Liver (tissue), 8 donors: ENCODE measurements at regions not wholly inside any gene's neighbourhood (a gene's known extent, or its start where the extent isn't known, plus 50 kb on each side); places are given as distances from the start of the nearest gene placed in this dataset.

Experiments
- DNase-seq: peaks from one replicate; pipeline ENCODE4 v3.0.0-alpha.2; 2017; ENCODE audit warnings: low spot score
- H3K27ac ChIP-seq, 2 donors: one replicate each; pipeline ENCODE4 v1.7.0; 2013; ENCODE audit warnings: inconsistent platforms in 2 of 2, low read length in 2 of 2, control low read depth in 1 of 2, low read depth in 1 of 2, mild to moderate bottlenecking in 1 of 2
- H3K27me3 ChIP-seq, 4 donors: one replicate each; pipeline versions ENCODE4 v1.6.1 to v1.7.0; 2013; ENCODE audit warnings: low read length in 3 of 4, inconsistent platforms in 1 of 4, mild to moderate bottlenecking in 1 of 4, moderate library complexity in 1 of 4; ENCODE audit not compliant: control insufficient read depth in 4 of 4, insufficient read depth in 4 of 4
- H3K36me3 ChIP-seq, 4 donors: one replicate each; pipeline versions ENCODE4 v1.6.1 to v1.7.0; 2013; ENCODE audit warnings: low read length in 3 of 4, mild to moderate bottlenecking in 3 of 4, low read depth in 1 of 4, moderate library complexity in 1 of 4; ENCODE audit not compliant: control insufficient read depth in 4 of 4, insufficient read depth in 3 of 4
- H3K4me1 ChIP-seq, 4 donors: one replicate each; pipeline versions ENCODE4 v1.6.1 to v1.7.0; 2013; ENCODE audit warnings: low read length in 3 of 4, mild to moderate bottlenecking in 3 of 4, moderate library complexity in 1 of 4; ENCODE audit not compliant: control insufficient read depth in 4 of 4, insufficient read depth in 4 of 4
- H3K4me3 ChIP-seq, 3 donors: one replicate each; pipeline versions ENCODE4 v1.6.1 to v1.7.0; 2013; ENCODE audit warnings: low read length in 3 of 3, control low read depth in 1 of 3, low read depth in 1 of 3, mild to moderate bottlenecking in 1 of 3
- H3K9ac ChIP-seq, 2 donors: one replicate each; pipeline ENCODE4 v1.7.0; 2013; ENCODE audit warnings: low read length in 2 of 2, mild to moderate bottlenecking in 2 of 2, moderate library complexity in 2 of 2, control low read depth in 1 of 2, low read depth in 1 of 2
- H3K9me3 ChIP-seq, 4 donors: one replicate each; pipeline versions ENCODE4 v1.6.1 to v1.7.0; 2013; ENCODE audit warnings: low read length in 3 of 4; ENCODE audit not compliant: control insufficient read depth in 4 of 4
- CTCF ChIP-seq: fragments of 150-350 bp; IDR thresholded peaks from 2 replicates; pipeline ENCODE4 v1.5.1; 2017; ENCODE audit warnings: improper control_type of control experiment, low read depth, low read length; ENCODE audit not compliant: missing input control
- EGR1 ChIP-seq, 2 donors: IDR thresholded peaks; 2 replicates each; pipeline ENCODE4 v1.6.1; 2016 to 2018; ENCODE audit warnings: antibody characterized with exemption in 2 of 2, low read depth in 2 of 2
- FOXA1 ChIP-seq: IDR thresholded peaks from 2 replicates; pipeline ENCODE4 v1.6.1; 2016; ENCODE audit warnings: antibody characterized with exemption
- FOXA2 ChIP-seq: IDR thresholded peaks from 2 replicates; pipeline ENCODE4 v1.6.1; 2016; ENCODE audit warnings: antibody characterized with exemption
- GABPA ChIP-seq, 2 donors: IDR thresholded peaks in 1 of 2; conservative IDR thresholded peaks in 1 of 2; 2 replicates each; pipeline ENCODE4 v1.6.1; 2016; ENCODE audit warnings: antibody characterized with exemption in 2 of 2, mild to moderate bottlenecking in 1 of 2, moderate library complexity in 1 of 2
- HNF4A ChIP-seq, 2 donors: conservative IDR thresholded peaks; 2 replicates each; pipeline ENCODE4 v1.6.1; 2016; ENCODE audit warnings: antibody characterized with exemption in 2 of 2, mild to moderate bottlenecking in 2 of 2
- HNF4G ChIP-seq: IDR thresholded peaks from 2 replicates; pipeline ENCODE4 v1.6.1; 2016; ENCODE audit warnings: antibody characterized with exemption
- JUND ChIP-seq, 2 donors: IDR thresholded peaks; 2 replicates each; pipeline ENCODE4 v1.6.1; 2016; ENCODE audit warnings: antibody characterized with exemption in 2 of 2
- MAX ChIP-seq: IDR thresholded peaks from 2 replicates; pipeline ENCODE4 v1.6.1; 2016; ENCODE audit warnings: antibody characterized with exemption
- NR2F2 ChIP-seq: IDR thresholded peaks from 2 replicates; pipeline ENCODE4 v1.6.1; 2016; ENCODE audit warnings: antibody characterized with exemption
- RAD21 ChIP-seq, 2 donors: IDR thresholded peaks; 2 replicates each; pipeline ENCODE4 v1.6.1; 2016; ENCODE audit warnings: antibody characterized with exemption in 2 of 2, mild to moderate bottlenecking in 2 of 2
- RXRA ChIP-seq, 2 donors: IDR thresholded peaks; 2 replicates each; pipeline ENCODE4 v1.6.1; 2017 to 2018; ENCODE audit warnings: antibody characterized with exemption in 2 of 2, mild to moderate bottlenecking in 1 of 2
- SP1 ChIP-seq: IDR thresholded peaks from 2 replicates; pipeline ENCODE4 v1.6.1; 2018; ENCODE audit warnings: antibody characterized with exemption, mild to moderate bottlenecking
- TAF1 ChIP-seq: conservative IDR thresholded peaks from 2 replicates; pipeline ENCODE4 v1.6.1; 2016; ENCODE audit warnings: antibody characterized with exemption, mild to moderate bottlenecking
- YY1 ChIP-seq: IDR thresholded peaks from 2 replicates; pipeline ENCODE4 v1.6.1; 2016; ENCODE audit warnings: antibody characterized with exemption, mild to moderate bottlenecking
- WGBS: extraction: QIAGEN DNeasy Blood & Tissue Kit; methylation state at CpG from one replicate; pipeline ENCODE4 v1.1.7; 2013; 5-methylcytosine and 5-hydroxymethylcytosine counted together
- TF ChIP-seq, protein P1 (sequence below): IDR thresholded peaks from 2 replicates; pipeline ENCODE4 v1.6.1; 2016; ENCODE audit warnings: antibody characterized with exemption
- TF ChIP-seq, protein P2 (sequence below): IDR thresholded peaks from 2 replicates; pipeline ENCODE4 v1.6.1; 2016; ENCODE audit warnings: antibody characterized with exemption
- TF ChIP-seq, protein P3 (sequence below): IDR thresholded peaks from 2 replicates; pipeline ENCODE4 v1.6.1; 2016; ENCODE audit warnings: antibody characterized with exemption, mild to moderate bottlenecking
- donor health status: healthy.
- donor health status: healthy.
- donor health status: healthy.
- donor health status: healthy.
- donor health status: healthy.

- no peak overlapping the region for H3K27ac ChIP-seq
- H3K36me3 ChIP-seq = no peaks in the 10 kb centered on the region
- no peak overlapping the region for H3K4me3 ChIP-seq
- no peak for TF ChIP-seq SP1
- TF ChIP-seq RXRA (IDR thresholded peaks at IDR 0.05) = no peak
- TF ChIP-seq TAF1 = no peak
- TF ChIP-seq YY1 = no peak
- TF ChIP-seq, protein P1, sequence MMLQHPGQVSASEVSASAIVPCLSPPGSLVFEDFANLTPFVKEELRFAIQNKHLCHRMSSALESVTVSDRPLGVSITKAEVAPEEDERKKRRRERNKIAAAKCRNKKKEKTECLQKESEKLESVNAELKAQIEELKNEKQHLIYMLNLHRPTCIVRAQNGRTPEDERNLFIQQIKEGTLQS = no peak
- no peak for TF ChIP-seq FOXA1
- TF ChIP-seq NR2F2 = no peak
- TF ChIP-seq, protein P2, sequence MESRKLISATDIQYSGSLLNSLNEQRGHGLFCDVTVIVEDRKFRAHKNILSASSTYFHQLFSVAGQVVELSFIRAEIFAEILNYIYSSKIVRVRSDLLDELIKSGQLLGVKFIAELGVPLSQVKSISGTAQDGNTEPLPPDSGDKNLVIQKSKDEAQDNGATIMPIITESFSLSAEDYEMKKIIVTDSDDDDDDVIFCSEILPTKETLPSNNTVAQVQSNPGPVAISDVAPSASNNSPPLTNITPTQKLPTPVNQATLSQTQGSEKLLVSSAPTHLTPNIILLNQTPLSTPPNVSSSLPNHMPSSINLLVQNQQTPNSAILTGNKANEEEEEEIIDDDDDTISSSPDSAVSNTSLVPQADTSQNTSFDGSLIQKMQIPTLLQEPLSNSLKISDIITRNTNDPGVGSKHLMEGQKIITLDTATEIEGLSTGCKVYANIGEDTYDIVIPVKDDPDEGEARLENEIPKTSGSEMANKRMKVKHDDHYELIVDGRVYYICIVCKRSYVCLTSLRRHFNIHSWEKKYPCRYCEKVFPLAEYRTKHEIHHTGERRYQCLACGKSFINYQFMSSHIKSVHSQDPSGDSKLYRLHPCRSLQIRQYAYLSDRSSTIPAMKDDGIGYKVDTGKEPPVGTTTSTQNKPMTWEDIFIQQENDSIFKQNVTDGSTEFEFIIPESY = no peak
- TF ChIP-seq HNF4A (conservative IDR thresholded peaks at IDR 0.05) = no peak
- no peak for TF ChIP-seq HNF4G
- TF ChIP-seq FOXA2 = no peak
- TF ChIP-seq GABPA (IDR thresholded peaks at IDR 0.05 in 1 of 2, conservative IDR thresholded peaks at IDR 0.05 in 1 of 2) = no peak
- no peak for TF ChIP-seq EGR1 (IDR thresholded peaks at IDR 0.05; ENCODE audit: low read depth in 2 of 2)
- TF ChIP-seq RAD21 (IDR thresholded peaks at IDR 0.05) = no peak
- TF ChIP-seq MAX = no peak
- TF ChIP-seq, protein P3, sequence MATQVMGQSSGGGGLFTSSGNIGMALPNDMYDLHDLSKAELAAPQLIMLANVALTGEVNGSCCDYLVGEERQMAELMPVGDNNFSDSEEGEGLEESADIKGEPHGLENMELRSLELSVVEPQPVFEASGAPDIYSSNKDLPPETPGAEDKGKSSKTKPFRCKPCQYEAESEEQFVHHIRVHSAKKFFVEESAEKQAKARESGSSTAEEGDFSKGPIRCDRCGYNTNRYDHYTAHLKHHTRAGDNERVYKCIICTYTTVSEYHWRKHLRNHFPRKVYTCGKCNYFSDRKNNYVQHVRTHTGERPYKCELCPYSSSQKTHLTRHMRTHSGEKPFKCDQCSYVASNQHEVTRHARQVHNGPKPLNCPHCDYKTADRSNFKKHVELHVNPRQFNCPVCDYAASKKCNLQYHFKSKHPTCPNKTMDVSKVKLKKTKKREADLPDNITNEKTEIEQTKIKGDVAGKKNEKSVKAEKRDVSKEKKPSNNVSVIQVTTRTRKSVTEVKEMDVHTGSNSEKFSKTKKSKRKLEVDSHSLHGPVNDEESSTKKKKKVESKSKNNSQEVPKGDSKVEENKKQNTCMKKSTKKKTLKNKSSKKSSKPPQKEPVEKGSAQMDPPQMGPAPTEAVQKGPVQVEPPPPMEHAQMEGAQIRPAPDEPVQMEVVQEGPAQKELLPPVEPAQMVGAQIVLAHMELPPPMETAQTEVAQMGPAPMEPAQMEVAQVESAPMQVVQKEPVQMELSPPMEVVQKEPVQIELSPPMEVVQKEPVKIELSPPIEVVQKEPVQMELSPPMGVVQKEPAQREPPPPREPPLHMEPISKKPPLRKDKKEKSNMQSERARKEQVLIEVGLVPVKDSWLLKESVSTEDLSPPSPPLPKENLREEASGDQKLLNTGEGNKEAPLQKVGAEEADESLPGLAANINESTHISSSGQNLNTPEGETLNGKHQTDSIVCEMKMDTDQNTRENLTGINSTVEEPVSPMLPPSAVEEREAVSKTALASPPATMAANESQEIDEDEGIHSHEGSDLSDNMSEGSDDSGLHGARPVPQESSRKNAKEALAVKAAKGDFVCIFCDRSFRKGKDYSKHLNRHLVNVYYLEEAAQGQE = no peak
- no peak overlapping the region for H3K9ac ChIP-seq
- H3K27me3 ChIP-seq = no peaks in the 10 kb centered on the region
- H3K4me1 ChIP-seq = peaks cover 0 to 5% (median 0%) of the 10 kb centered on the region in 4 donors
- H3K9me3 ChIP-seq = peaks cover 0 to 2% (median 0%) of the 10 kb centered on the region in 4 donors
- DNase-seq = no peak
- 94% methylated on average over 2 of the region's 2 CpGs for WGBS
These were observed 163.8 kb upstream of the NCKAP5 start for GRCh38 chr2:133732059-133732458.

DNA sequence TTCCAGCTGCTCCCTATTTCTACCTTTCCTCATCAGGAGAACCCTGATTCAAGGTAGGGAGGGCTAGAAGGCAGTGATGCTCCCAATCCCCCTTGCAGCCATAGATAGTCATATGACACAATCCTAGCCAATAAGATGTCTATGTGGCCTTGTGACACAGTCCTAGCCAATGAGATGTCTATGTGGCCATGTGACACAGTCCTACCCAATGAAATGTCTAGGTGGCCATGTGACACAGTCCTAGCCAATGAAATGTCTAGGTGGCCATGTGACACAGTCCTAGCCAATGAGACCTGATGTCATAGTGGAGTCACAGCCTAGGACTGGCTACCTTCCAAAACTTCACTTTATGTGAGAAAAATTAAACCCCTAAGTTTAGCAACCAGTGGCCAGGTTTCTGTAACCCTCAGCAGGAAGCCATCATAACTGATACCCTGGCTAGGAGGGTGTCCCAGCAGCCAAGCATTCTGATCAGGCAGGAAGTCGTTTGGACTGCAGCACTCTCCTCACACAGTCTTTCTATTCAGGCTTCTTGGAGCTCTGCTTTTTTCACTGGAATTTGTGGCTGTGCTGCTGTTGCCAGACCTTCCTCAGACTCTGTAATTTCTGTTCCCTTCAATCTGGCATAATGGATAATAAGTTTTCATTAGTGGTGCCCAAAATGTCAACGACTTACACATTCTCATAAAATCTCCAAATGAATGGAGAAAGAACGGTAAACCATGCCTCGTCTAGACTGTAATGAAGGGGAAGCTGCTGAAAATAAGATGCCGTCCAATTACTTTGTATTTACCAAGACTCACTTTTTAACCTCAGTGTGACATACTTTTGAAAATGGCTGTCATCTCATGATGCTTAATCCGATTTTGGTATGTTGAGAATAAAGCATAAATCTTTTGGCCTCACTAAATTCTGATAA lies 165.0 kb upstream of the NCKAP5 start:
- Histone ChIP-seq H3K9me3 (peaks cover 0 to 2% (median 0%) of the 10 kb centered on the region in 4 donors), H3K27ac (no peak overlapping the region), H3K4me3 (no peak overlapping the region), H3K36me3 (no peaks in the 10 kb centered on the region), H3K4me1 (no peaks in the 10 kb centered on the region), H3K27me3 (no peaks in the 10 kb centered on the region), H3K9ac (no peak overlapping the region)
- no peak for DNase-seq
- 79% methylated on average over 6 of the region's 6 CpGs for whole genome bisulfite sequencing
- no peak for TF ChIP-seq EGR1 (IDR thresholded peaks at IDR 0.05; ENCODE audit: low read depth in 2 of 2)
- TF ChIP-seq CTCF = no peak
- TF ChIP-seq, protein P3 = no peak
- TF ChIP-seq, protein P2 = no peak
- no peak for TF ChIP-seq JUND (IDR thresholded peaks at IDR 0.05)
- no peak for TF ChIP-seq SP1
- TF ChIP-seq RXRA (IDR thresholded peaks at IDR 0.05) = no peak
